IMR-90 (cell line): ENCODE measurements at regions not wholly inside any gene's neighbourhood (a gene's known extent, or its start where the extent isn't known, plus 50 kb on each side); places are given as distances from the start of the nearest gene placed in this dataset.

Experiments used
- ATAC-seq: fragments of 200-7000 bp; cut with Tn5 transposase; 2 replicates; pipeline ENCODE4 v1.9.1; 2020; ENCODE audit warnings: low read depth, mild to moderate bottlenecking, moderate library complexity
- BruUV-seq: library from RNA; stranded (reverse); fragments of 400-500 nt; replicated peaks from 2 replicates; lab custom pipeline; 2021; lab: Mats Ljungman, UMichigan
- CTCF ChIA-PET: fragments of 300-600 bp; formaldehyde crosslinking; extraction: SDS; loops from one replicate; lab custom pipeline; 2021; ENCODE audit warnings: antibody characterized with exemption; lab: Yijun Ruan, JAX
- POLR2A ChIA-PET: fragments of 300-600 bp; sonication (Branson Sonifier 250); formaldehyde crosslinking; loops from one replicate; lab custom pipeline; 2022; ENCODE audit warnings: antibody characterized with exemption; ENCODE audit not compliant: unreplicated experiment; lab: Charles Lee
- DNase-seq: peaks from one replicate; pipeline ENCODE4 v3.0.0; 2013
- H2AFZ ChIP-seq: replicated peaks from 2 replicates; pipeline ENCODE3; 2013; ENCODE audit warnings: low read length, mild to moderate bottlenecking; ENCODE audit not compliant: poor library complexity
- H2AK5ac ChIP-seq: 2 replicates; pipeline ENCODE4 v1.6.1; 2013; ENCODE audit warnings: low read depth, low read length, inconsistent platforms
- H2AK9ac ChIP-seq: replicated peaks from 2 replicates; pipeline ENCODE3; 2013; ENCODE audit warnings: mild to moderate bottlenecking, low read depth, low read length, moderate library complexity; ENCODE audit not compliant: poor library complexity
- H2BK120ac ChIP-seq: 2 replicates; pipeline ENCODE4 v1.6.1; 2013; ENCODE audit warnings: low read depth, low read length, inconsistent platforms
- H2BK15ac ChIP-seq: 3 replicates; pipeline ENCODE4 v1.6.1; 2013; ENCODE audit warnings: low read depth, low read length, inconsistent platforms
- H2BK20ac ChIP-seq: 2 replicates; pipeline ENCODE4 v1.6.1; 2013; ENCODE audit warnings: low read depth, mild to moderate bottlenecking, inconsistent platforms, low read length, moderate library complexity
- H2BK5ac ChIP-seq: 2 replicates; pipeline ENCODE4 v1.6.1; 2013; ENCODE audit warnings: mild to moderate bottlenecking, low read depth, low read length, inconsistent platforms; ENCODE audit not compliant: poor library complexity, severe bottlenecking
- H3K14ac ChIP-seq: replicated peaks from 2 replicates; pipeline ENCODE4 v1.6.1; 2013; ENCODE audit warnings: low read depth, low read length, inconsistent platforms
- H3K18ac ChIP-seq: 2 replicates; pipeline ENCODE4 v1.6.1; 2013; ENCODE audit warnings: low read depth, low read length, control low read depth
- H3K23ac ChIP-seq: 2 replicates; pipeline ENCODE4 v1.6.1; 2013; ENCODE audit warnings: low read depth, low read length, inconsistent platforms
- H3K27ac ChIP-seq: 2 replicates; pipeline ENCODE4 v1.5.1; 2013; ENCODE audit warnings: mild to moderate bottlenecking, control low read depth, low read length; ENCODE audit not compliant: insufficient read depth
- H3K27me3 ChIP-seq: 2 replicates; pipeline ENCODE4 v1.6.1; 2013; ENCODE audit warnings: low read length; ENCODE audit not compliant: control insufficient read depth, insufficient read depth
- H3K36me3 ChIP-seq: 2 replicates; pipeline ENCODE4 v1.6.1; 2013; ENCODE audit warnings: low read length, mixed read lengths; ENCODE audit not compliant: control insufficient read depth, insufficient read depth
- H3K4ac ChIP-seq: 2 replicates; pipeline ENCODE4 v1.6.1; 2013; ENCODE audit warnings: low read depth, low read length, inconsistent platforms
- H3K4me1 ChIP-seq: 2 replicates; pipeline ENCODE4 v1.6.1; 2013; ENCODE audit warnings: low read length, mixed read lengths; ENCODE audit not compliant: control insufficient read depth, insufficient read depth
- H3K4me2 ChIP-seq: 2 replicates; pipeline ENCODE4 v1.6.1; 2013; ENCODE audit warnings: low read depth, mild to moderate bottlenecking, control low read depth, low read length, moderate library complexity
- H3K4me3 ChIP-seq: 2 replicates; pipeline ENCODE4 v1.5.1; 2013; ENCODE audit warnings: low read depth, mild to moderate bottlenecking, control low read depth, low read length, moderate library complexity; ENCODE audit not compliant: insufficient read depth
- H3K56ac ChIP-seq: 2 replicates; pipeline ENCODE4 v1.6.1; 2013; ENCODE audit warnings: low read length, inconsistent platforms; ENCODE audit not compliant: insufficient read depth; ENCODE audit errors: extremely low read depth
- H3K79me1 ChIP-seq, 2 experiments: 2 replicates each; pipeline ENCODE4 v1.6.1; 2013; ENCODE audit warnings: low read length in 2 of 2, inconsistent platforms in 1 of 2, low read depth in 1 of 2
- H3K9ac ChIP-seq: 2 replicates; pipeline ENCODE4 v1.6.1; 2013; ENCODE audit warnings: low read depth, low read length, control low read depth
- H3K9me1 ChIP-seq: 2 replicates; pipeline ENCODE4 v1.6.1; 2013; ENCODE audit warnings: low read length, inconsistent platforms; ENCODE audit not compliant: insufficient read depth
- H3K9me3 ChIP-seq: 2 replicates; pipeline ENCODE4 v1.6.1; 2013; ENCODE audit warnings: low read length; ENCODE audit not compliant: control insufficient read depth, insufficient read depth
- H4K20me1 ChIP-seq: 2 replicates; pipeline ENCODE4 v1.6.1; 2013; ENCODE audit warnings: low read length, inconsistent platforms; ENCODE audit not compliant: insufficient read depth
- H4K5ac ChIP-seq: 2 replicates; pipeline ENCODE4 v1.6.1; 2013; ENCODE audit warnings: mild to moderate bottlenecking, low read depth, low read length, control low read depth
- H4K8ac ChIP-seq, 2 experiments: 2 replicates each; pipeline ENCODE4 v1.6.1; 2013; ENCODE audit warnings: low read depth in 2 of 2, low read length in 2 of 2, control low read depth in 1 of 2, inconsistent platforms in 1 of 2
- H4K91ac ChIP-seq: 2 replicates; pipeline ENCODE4 v1.6.1; 2013; ENCODE audit warnings: low read depth, low read length, inconsistent platforms; ENCODE audit not compliant: insufficient read depth
- BHLHE40 ChIP-seq: fragments of 150-350 bp; IDR thresholded peaks from 2 replicates; pipeline ENCODE4 v1.6.1; 2016; ENCODE audit warnings: mild to moderate bottlenecking, low read depth, low read length
- CEBPB ChIP-seq: IDR thresholded peaks from 2 replicates; pipeline ENCODE4 v1.6.1; 2012; ENCODE audit warnings: low read depth, low read length, improper control_type of control experiment
- CTCF ChIP-seq: conservative IDR thresholded peaks from 2 replicates; pipeline ENCODE4 v1.5.1; 2012; ENCODE audit warnings: mild to moderate bottlenecking, low read depth, low read length, improper control_type of control experiment
- FOS ChIP-seq: fragments of 150-350 bp; IDR thresholded peaks from 2 replicates; pipeline ENCODE4 v1.6.1; 2016; ENCODE audit warnings: low read depth, low read length
- MAFK ChIP-seq: IDR thresholded peaks from 2 replicates; pipeline ENCODE4 v1.6.1; 2012; ENCODE audit warnings: low read depth, low read length, improper control_type of control experiment
- MAZ ChIP-seq: IDR thresholded peaks from 2 replicates; pipeline ENCODE4 v1.6.1; 2012; ENCODE audit warnings: low read depth, mild to moderate bottlenecking, low read length, improper control_type of control experiment, moderate library complexity, borderline replicate concordance
- NFE2L2 ChIP-seq: fragments of 150-350 bp; IDR thresholded peaks from 2 replicates; pipeline ENCODE4 v1.6.1; 2016; ENCODE audit warnings: low read depth, mild to moderate bottlenecking, low read length
- POLR2A ChIP-seq: IDR thresholded peaks from 2 replicates; pipeline ENCODE4 v1.6.1; 2012; ENCODE audit warnings: mild to moderate bottlenecking, low read depth, low read length
- RAD21 ChIP-seq: IDR thresholded peaks from 2 replicates; pipeline ENCODE4 v1.6.1; 2012; ENCODE audit warnings: low read length, improper control_type of control experiment
- RCOR1 ChIP-seq: IDR thresholded peaks from 2 replicates; pipeline ENCODE4 v1.6.1; 2012; ENCODE audit warnings: mild to moderate bottlenecking, low read length, improper control_type of control experiment; ENCODE audit not compliant: insufficient replicate concordance
- RFX5 ChIP-seq: IDR thresholded peaks from 2 replicates; pipeline ENCODE4 v1.8.0; 2012; ENCODE audit warnings: low read depth, mild to moderate bottlenecking, low read length, moderate library complexity
- SMC3 ChIP-seq: fragments of 150-350 bp; IDR thresholded peaks from 2 replicates; pipeline ENCODE4 v1.6.1; 2016; ENCODE audit warnings: low read depth, mild to moderate bottlenecking, antibody characterized with exemption, low read length, moderate library complexity
- WGBS, 2 experiments: methylation state at CpG; one replicate each; pipeline versions ENCODE4 v1.1.5 to v1.1.7; 2013; ENCODE audit warnings: missing lambda C conversion rate in 2 of 2; ENCODE audit not compliant: insufficient read length in 1 of 2; ENCODE audit errors: extremely low coverage in 2 of 2; 5-methylcytosine and 5-hydroxymethylcytosine counted together
- dilution Hi-C: fragments of 300-500 bp; cut with HindIII; formaldehyde crosslinking; loops from one replicate; pipeline ENCODE4 v1.14.3; 2018; ENCODE audit warnings: low sequenced_read_pairs; ENCODE audit not compliant: unreplicated experiment
- in situ Hi-C: fragments of 300-500 bp; cut with MboI; formaldehyde crosslinking; loops from 3 replicates; pipeline ENCODE4 v1.14.3; 2019; ENCODE audit warnings: low sequenced_read_pairs, inconsistent platforms, mixed read lengths
- intact Hi-C: fragments of 100-400 bp; cut with micrococcal nuclease; formaldehyde crosslinking; loops from 2 replicates; pipeline ENCODE4 v1.10.0; 2022

DNA sequence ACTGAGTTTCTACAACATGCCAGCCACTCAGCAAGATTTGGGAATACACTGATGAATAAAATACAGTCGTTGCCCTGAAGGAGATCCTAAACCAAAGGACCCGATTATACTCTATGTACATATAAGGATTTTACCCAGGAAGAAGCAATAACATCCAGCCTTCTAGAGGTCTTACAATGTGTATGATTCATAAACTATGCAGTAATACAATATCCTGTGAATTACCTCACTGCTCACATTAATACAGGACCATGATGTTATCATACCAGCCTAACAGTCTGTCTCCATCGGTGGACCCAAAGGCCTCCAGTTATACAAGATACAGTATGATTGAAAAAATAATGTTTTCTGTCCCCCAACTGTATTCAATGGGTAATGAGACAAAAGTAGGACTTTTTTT is 310.5 kb upstream of the TRPM3 start:
- Histone ChIP-seq H4K20me1 (no peaks in the 10 kb centered on the region), H3K56ac (no peak overlapping the region), H3K4me1 (no peaks in the 10 kb centered on the region), H3K4me2 (no peak overlapping the region), H3K23ac (no peak overlapping the region), H2AFZ (no peak overlapping the region), H3K9me1 (no peaks in the 10 kb centered on the region), H3K27me3 (no peaks in the 10 kb centered on the region), H2BK20ac (no peak overlapping the region), H2BK15ac (no peak overlapping the region), H2AK9ac (no peak overlapping the region), H4K5ac (no peak overlapping the region), H3K9me3 (no peaks in the 10 kb centered on the region), H2AK5ac (no peak overlapping the region), H3K27ac (no peak overlapping the region), H3K14ac (no peak overlapping the region), H4K8ac (no peak overlapping the region), H3K4ac (no peak overlapping the region), H4K91ac (no peak overlapping the region), H3K36me3 (no peaks in the 10 kb centered on the region), H3K79me1 (no peaks in the 10 kb centered on the region), H2BK120ac (no peak overlapping the region), H3K4me3 (no peak overlapping the region), H3K9ac (no peak overlapping the region), H3K18ac (no peak overlapping the region), H2BK5ac (no peak overlapping the region)
- no CpG with 5 or more reads among the region's 3 CpGs for WGBS, 2 experiments
- ChIA-PET POLR2A (no interaction called here), CTCF (no interaction called here)
- in situ Hi-C loops: no loop called here
- no TSS peak for BruUV-seq
- DNase-seq (no peak), ATAC-seq (no peak)
- TF ChIP-seq SMC3 (no peak), MAZ (no peak), MAFK (no peak), CEBPB (no peak), FOS (no peak), RCOR1 (no peak), POLR2A (no peak), RFX5 (no peak), RAD21 (no peak), BHLHE40 (no peak), CTCF (no peak), NFE2L2 (no peak)
- intact Hi-C loops: no loop called here
- dilution Hi-C loops: no loop called here
